GM12878 (cell line): ENCODE measurements at regions not wholly inside any gene's neighbourhood (a gene's known extent, or its start where the extent isn't known, plus 50 kb on each side); places are given as distances from the start of the nearest gene placed in this dataset.

Experiments used
- ATAC-seq: fragments of 200-7000 bp; cut with Tn5 transposase; 3 replicates; pipeline ENCODE4 v1.9.1; 2020; ENCODE audit warnings: mild to moderate bottlenecking, moderate library complexity
- BruUV-seq: library from RNA; stranded (reverse); fragments of 400-500 nt; replicated peaks from 2 replicates; lab custom pipeline; 2021; lab: Mats Ljungman, UMichigan
- CTCF ChIA-PET: fragments of 300-600 bp; sonication (Branson Sonifier 250); formaldehyde crosslinking; extraction: SDS; loops from one replicate; lab custom pipeline; 2021; ENCODE audit warnings: inconsistent platforms; lab: Yijun Ruan, JAX
- POLR2A ChIA-PET: fragments of 350-600 bp; formaldehyde crosslinking; extraction: SDS; loops from one replicate; lab custom pipeline; 2021; ENCODE audit warnings: inconsistent platforms; lab: Charles Lee
- RAD21 ChIA-PET: fragments of 300-600 bp; sonication (Branson Sonifier 250); formaldehyde crosslinking; loops from one replicate; lab custom pipeline; 2023; ENCODE audit warnings: antibody characterized with exemption; ENCODE audit not compliant: unreplicated experiment; lab: Charles Lee
- SMC1A ChIA-PET: fragments of 300-600 bp; sonication (Branson Sonifier 250); formaldehyde crosslinking; loops from one replicate; lab custom pipeline; 2023; ENCODE audit not compliant: unreplicated experiment, uncharacterized antibody; lab: Charles Lee
- DNase-seq: peaks from one replicate; pipeline ENCODE4 v3.0.0-alpha.2; 2011; ENCODE audit warnings: low read depth, low spot score
- FAIRE-seq: peaks from 3 replicates; lab custom pipeline; 2011; peaks lifted over from hg19 to GRCh38; lab: Jason Lieb, UNC
- H2AFZ ChIP-seq: 2 replicates; pipeline ENCODE4 v1.6.0; 2011; ENCODE audit warnings: low read depth, low read length, control low read depth; ENCODE audit not compliant: control insufficient read depth
- H3K27ac ChIP-seq: 2 replicates; pipeline ENCODE4 v1.5.1; 2011; ENCODE audit warnings: control low read depth; ENCODE audit not compliant: control insufficient read depth, insufficient read depth
- H3K27me3 ChIP-seq, 2 experiments: replicated peaks in 1 of 2; 2 replicates each; pipeline versions ENCODE4 v1.6.0 to v1.6.1; 2011; ENCODE audit warnings: low read length in 1 of 2; ENCODE audit not compliant: control insufficient read depth in 2 of 2, insufficient read depth in 2 of 2
- H3K36me3 ChIP-seq, 2 experiments: 2 replicates each; pipeline ENCODE4 v1.5.1; 2011; ENCODE audit warnings: low read length in 1 of 2; ENCODE audit not compliant: control insufficient read depth in 2 of 2, insufficient read depth in 2 of 2
- H3K4me1 ChIP-seq: 2 replicates; pipeline ENCODE4 v1.6.1; 2011; ENCODE audit warnings: mild to moderate bottlenecking, low read length, moderate library complexity, mixed read lengths; ENCODE audit not compliant: control insufficient read depth, insufficient read depth
- H3K4me2 ChIP-seq: 2 replicates; pipeline ENCODE4 v1.6.0; 2011; ENCODE audit warnings: control low read depth; ENCODE audit not compliant: control insufficient read depth, insufficient read depth
- H3K4me3 ChIP-seq: fragments of 200-600 bp; sonication (generic); 2 replicates; pipeline ENCODE4 v1.5.1; 2016
- H3K79me2 ChIP-seq: 2 replicates; pipeline ENCODE4 v1.6.0; 2011; ENCODE audit warnings: low read length; ENCODE audit not compliant: control insufficient read depth, insufficient read depth
- H3K9ac ChIP-seq: 2 replicates; pipeline ENCODE4 v1.8.0; 2011; ENCODE audit warnings: low read length, control low read depth, mixed read lengths; ENCODE audit not compliant: control insufficient read depth, insufficient read depth
- H3K9me3 ChIP-seq: replicated peaks from 3 replicates; pipeline ENCODE4 v1.5.1; 2011; ENCODE audit warnings: mild to moderate bottlenecking, low read length; ENCODE audit not compliant: control insufficient read depth, insufficient read depth
- H4K20me1 ChIP-seq: 2 replicates; pipeline ENCODE4 v1.6.0; 2011; ENCODE audit not compliant: control insufficient read depth, insufficient read depth
- ATF3 ChIP-seq: IDR thresholded peaks from 2 replicates; pipeline ENCODE4 v1.6.1; 2011; ENCODE audit warnings: low read depth, mild to moderate bottlenecking, low read length, moderate library complexity, borderline replicate concordance; ENCODE audit errors: extremely low read depth
- CEBPB ChIP-seq, 2 experiments: fragments of 150-350 bp in 1 of 2; IDR thresholded peaks; 2 replicates each; pipeline ENCODE4 v1.6.1; 2012 to 2014; ENCODE audit warnings: low read depth in 2 of 2, low read length in 2 of 2, borderline replicate concordance in 1 of 2, inconsistent platforms in 1 of 2
- HCFC1 ChIP-seq: fragments of 150-350 bp; IDR thresholded peaks from 2 replicates; pipeline ENCODE4 v1.6.1; 2014; ENCODE audit warnings: low read length
- HDAC2 ChIP-seq: fragments of 200-600 bp; sonication (generic); IDR thresholded peaks from 2 replicates; pipeline ENCODE4 v1.6.1; 2017
- KLF5 ChIP-seq: fragments of 450-650 bp; IDR thresholded peaks from 2 replicates; pipeline ENCODE4 v1.6.1; 2014; ENCODE audit warnings: mild to moderate bottlenecking; ENCODE audit not compliant: partially characterized antibody
- MYB ChIP-seq: fragments of 150-350 bp; IDR thresholded peaks from 2 replicates; pipeline ENCODE4 v1.6.1; 2014; ENCODE audit warnings: mild to moderate bottlenecking, low read depth, low read length, borderline replicate concordance
- POLR2AphosphoS5 ChIP-seq: IDR thresholded peaks from 2 replicates; pipeline ENCODE4 v1.6.1; 2011; ENCODE audit warnings: mild to moderate bottlenecking, low read length, inconsistent platforms
- SIX5 ChIP-seq: IDR thresholded peaks from 2 replicates; pipeline ENCODE4 v1.6.1; 2011; ENCODE audit warnings: mild to moderate bottlenecking, low read depth, low read length, moderate library complexity; ENCODE audit not compliant: severe bottlenecking
- SREBF1 ChIP-seq: IDR thresholded peaks from 2 replicates; pipeline ENCODE4 v1.6.1; 2012; ENCODE audit warnings: mild to moderate bottlenecking, low read length
- ZBED1 ChIP-seq: IDR thresholded peaks from 2 replicates; pipeline ENCODE4 v1.6.1; 2016; ENCODE audit warnings: borderline replicate concordance
- WGBS: methylation state at CpG from one replicate; pipeline ENCODE4 v1.1.6; 2016; ENCODE audit warnings: low lambda C conversion rate; ENCODE audit not compliant: insufficient replicate concordance, insufficient coverage; ENCODE audit errors: missing lambda C conversion rate; 5-methylcytosine and 5-hydroxymethylcytosine counted together
- in situ Hi-C: fragments of 300-500 bp; cut with MboI; formaldehyde crosslinking; loops from 9 replicates; pipeline ENCODE4 v1.14.3; 2018; ENCODE audit warnings: mixed read lengths
- intact Hi-C: fragments of 100-400 bp; cut with micrococcal nuclease; formaldehyde crosslinking; loops from one replicate; pipeline ENCODE4 v1.14.2; 2022; ENCODE audit not compliant: unreplicated experiment

- TF ChIP-seq KLF5 (no peak), ZBED1 (no peak), SIX5 (no peak), POLR2AphosphoS5 (no peak), HCFC1 (no peak), CEBPB (IDR thresholded peaks at IDR 0.05; ENCODE audit: borderline replicate concordance in 1 of 2, low read depth in 2 of 2, low read length in 2 of 2) (no peak), ATF3 (no peak), SREBF1 (no peak), MYB (no peak)
- TF ChIP-seq, all 136 proteins: peak for 0
Measured at GRCh38 chr3:124276133-124276532, 284.2 kb upstream of the ROPN1 start (continued).

- Histone ChIP-seq H3K9me3 (no peaks in the 10 kb centered on the region), H3K79me2 (no peaks in the 10 kb centered on the region), H3K4me1 (no peaks in the 10 kb centered on the region), H3K36me3 (no peaks in the 10 kb centered on the region), H3K9ac (no peak overlapping the region), H3K4me2 (no peak overlapping the region), H4K20me1 (no peaks in the 10 kb centered on the region; the same call in 1 of the 2 replicates), H2AFZ (no peak overlapping the region), H3K27ac (no peak overlapping the region), H3K4me3 (no peak overlapping the region), H3K27me3 (no peaks in the 10 kb centered on the region)
- 43% methylated on average over 8 of the region's 8 CpGs for WGBS
- ATAC-seq (no peak), FAIRE-seq (no peak), DNase-seq (no peak)
- SMC1A ChIA-PET = interaction anchor here (1.1 kb wide), 1 partner anchor 10 kb away, joined by 3 read pairs; no protein-coding TSS in a partner anchor
- no TSS peak for BruUV-seq
- POLR2A ChIA-PET = no interaction called here
- intact Hi-C loops (no loop called here), in situ Hi-C loops (no loop called here)
- no peak for TF ChIP-seq HDAC2
- CTCF ChIA-PET = no interaction called here
- RAD21 ChIA-PET = no interaction called here
Measured at GRCh38 chr3:124276539-124277143, 284.7 kb upstream of the ROPN1 start.
